Lower leg skin (tissue), 3 donors: ENCODE measurements at regions not wholly inside any gene's neighbourhood (a gene's known extent, or its start where the extent isn't known, plus 50 kb on each side); places are given as distances from the start of the nearest gene placed in this dataset.

Experiments
- CTCF ChIP-seq, 3 donors: fragments of 450-650 bp; IDR thresholded peaks; one replicate each; pipeline ENCODE4 v1.5.1; 2016; ENCODE audit warnings: antibody characterized with exemption in 3 of 3, mild to moderate bottlenecking in 3 of 3, moderate library complexity in 2 of 3
- POLR2A ChIP-seq, 2 donors: fragments of 450-650 bp; IDR thresholded peaks; one replicate each; pipeline ENCODE4 v1.6.1; 2016 to 2017; ENCODE audit warnings: antibody characterized with exemption in 2 of 2, mild to moderate bottlenecking in 1 of 2, moderate library complexity in 1 of 2

- TF ChIP-seq CTCF (IDR thresholded peaks at IDR 0.05) = no peak
- no peak for TF ChIP-seq POLR2A (IDR thresholded peaks at IDR 0.05)
Observed at GRCh38 chrX:25941559-25942250, 196.4 kb upstream of the MAGEB18 start.
